ENCODE measurements at regions not wholly inside any gene's neighbourhood (a gene's known extent, or its start where the extent isn't known, plus 50 kb on each side); places are given as distances from the start of the nearest gene placed in this dataset.

- TF ChIP-seq, protein P1, sequence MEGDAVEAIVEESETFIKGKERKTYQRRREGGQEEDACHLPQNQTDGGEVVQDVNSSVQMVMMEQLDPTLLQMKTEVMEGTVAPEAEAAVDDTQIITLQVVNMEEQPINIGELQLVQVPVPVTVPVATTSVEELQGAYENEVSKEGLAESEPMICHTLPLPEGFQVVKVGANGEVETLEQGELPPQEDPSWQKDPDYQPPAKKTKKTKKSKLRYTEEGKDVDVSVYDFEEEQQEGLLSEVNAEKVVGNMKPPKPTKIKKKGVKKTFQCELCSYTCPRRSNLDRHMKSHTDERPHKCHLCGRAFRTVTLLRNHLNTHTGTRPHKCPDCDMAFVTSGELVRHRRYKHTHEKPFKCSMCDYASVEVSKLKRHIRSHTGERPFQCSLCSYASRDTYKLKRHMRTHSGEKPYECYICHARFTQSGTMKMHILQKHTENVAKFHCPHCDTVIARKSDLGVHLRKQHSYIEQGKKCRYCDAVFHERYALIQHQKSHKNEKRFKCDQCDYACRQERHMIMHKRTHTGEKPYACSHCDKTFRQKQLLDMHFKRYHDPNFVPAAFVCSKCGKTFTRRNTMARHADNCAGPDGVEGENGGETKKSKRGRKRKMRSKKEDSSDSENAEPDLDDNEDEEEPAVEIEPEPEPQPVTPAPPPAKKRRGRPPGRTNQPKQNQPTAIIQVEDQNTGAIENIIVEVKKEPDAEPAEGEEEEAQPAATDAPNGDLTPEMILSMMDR (IDR thresholded peaks at IDR 0.05; ENCODE audit: low read depth, low read length): no peak
- no peak for DNase-seq (ENCODE audit: extremely low read depth, low read depth)
Observed at GRCh38 chr5:6154216-6154615, 224.1 kb downstream of the MED10 start.

- DNase-seq (ENCODE audit: extremely low read depth, low read depth): no peak
- TF ChIP-seq, protein P1 (IDR thresholded peaks at IDR 0.05; ENCODE audit: low read depth, low read length): no peak
Observed at GRCh38 chr5:6146271-6146670, 232.1 kb downstream of the MED10 start.

DNA sequence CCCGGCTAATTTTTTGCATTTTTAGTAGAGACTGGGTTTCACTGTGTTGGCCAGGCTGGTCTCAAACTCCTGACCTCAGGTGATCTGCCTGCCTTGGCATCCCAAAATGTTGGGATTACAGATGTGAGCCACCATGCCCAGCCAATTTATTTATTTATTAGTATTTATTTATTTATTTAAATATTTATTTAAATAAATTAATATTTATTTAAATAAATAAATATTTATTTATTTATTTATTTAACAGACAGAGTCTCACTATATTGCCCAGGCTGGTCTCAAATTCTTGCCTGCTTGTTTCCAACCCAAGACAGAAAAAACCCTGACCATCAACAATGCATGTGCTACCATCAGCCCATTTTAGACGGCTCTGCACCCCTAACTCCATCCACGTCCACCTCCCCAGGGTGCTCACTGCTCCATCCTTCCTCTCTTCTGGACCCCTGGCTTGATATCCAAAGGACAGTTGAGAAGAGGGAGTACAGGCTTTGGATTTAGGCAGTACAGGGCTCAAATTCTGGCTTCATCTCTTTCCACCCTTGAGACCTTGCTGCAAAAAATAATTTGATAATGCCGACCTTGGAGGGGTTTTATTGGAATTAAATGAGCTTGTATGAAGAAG, 232.6 kb downstream of the MED10 start:
- DNase-seq (ENCODE audit: extremely low read depth, low read depth): no peak
- TF ChIP-seq, protein P1 (IDR thresholded peaks at IDR 0.05; ENCODE audit: low read depth, low read length): no peak

- TF ChIP-seq, protein P1 (IDR thresholded peaks at IDR 0.05; ENCODE audit: low read depth, low read length): no peak
- DNase-seq (ENCODE audit: extremely low read depth, low read depth): no peak
Observed at GRCh38 chr5:6143523-6143922, 234.8 kb downstream of the MED10 start.

DNA sequence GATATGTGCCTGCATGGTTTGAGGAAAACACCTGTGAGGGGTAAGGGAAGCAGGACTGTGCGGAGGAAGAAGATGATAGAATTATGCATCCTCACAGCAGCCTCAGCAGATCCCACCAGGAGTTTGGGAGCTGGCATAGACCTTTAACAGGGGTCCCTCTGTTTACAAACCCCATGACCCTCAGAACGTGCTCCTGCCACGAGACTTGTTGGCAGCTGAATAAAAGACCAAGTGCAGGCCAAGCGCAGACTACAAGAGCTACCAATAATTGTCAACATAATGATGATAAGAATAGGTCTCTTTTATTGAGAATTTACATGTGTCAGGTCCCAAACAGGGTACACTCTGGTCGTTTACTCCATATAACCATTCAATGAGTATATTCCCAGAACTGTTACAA, 236.0 kb downstream of the MED10 start:
- TF ChIP-seq, protein P1 (IDR thresholded peaks at IDR 0.05; ENCODE audit: low read depth, low read length): no peak
- no peak for DNase-seq (ENCODE audit: extremely low read depth, low read depth)

- TF ChIP-seq, protein P1 (IDR thresholded peaks at IDR 0.05; ENCODE audit: low read depth, low read length): no peak
- no peak for DNase-seq (ENCODE audit: extremely low read depth, low read depth)
Observed at GRCh38 chr5:6140219-6140618, 238.1 kb downstream of the MED10 start.

GRCh38 chr5:6135977-6136376, 242.4 kb downstream of the MED10 start:
- DNase-seq (ENCODE audit: extremely low read depth, low read depth): no peak
- TF ChIP-seq, protein P1 (IDR thresholded peaks at IDR 0.05; ENCODE audit: low read depth, low read length): no peak
